ENCODE measurements at regions not wholly inside any gene's neighbourhood (a gene's known extent, or its start where the extent isn't known, plus 50 kb on each side); places are given as distances from the start of the nearest gene placed in this dataset.

GRCh38 chr5:129853588-129853987 lies 50.7 kb upstream of the CHSY3 start:
- Mint-ChIP-seq H3K36me3 (ENCODE audit: unreplicated experiment) (no peaks in the 10 kb centered on the region), H3K9me3 (ENCODE audit: unreplicated experiment) (no peaks in the 10 kb centered on the region), H3K4me3 (ENCODE audit: unreplicated experiment) (no peak overlapping the region), H3K4me1 (ENCODE audit: low read depth, unreplicated experiment) (no peaks in the 10 kb centered on the region), H3K27me3 (ENCODE audit: unreplicated experiment) (no peaks in the 10 kb centered on the region), H3K27ac (ENCODE audit: unreplicated experiment) (no peak overlapping the region)
- no peak for DNase-seq
- TF ChIP-seq CTCF (IDR thresholded peaks at IDR 0.05; ENCODE audit: partially characterized antibody, unreplicated experiment) = no peak
